ENCODE measurements at regions not wholly inside any gene's neighbourhood (a gene's known extent, or its start where the extent isn't known, plus 50 kb on each side); places are given as distances from the start of the nearest gene placed in this dataset.

GRCh38 chr6:81853975-81854374 lies 101.5 kb upstream of the TENT5A start:
- DNase-seq (ENCODE audit: low read depth in 1 of 2, low spot score in 1 of 2) = no peak
- Histone ChIP-seq H3K27ac (replicated peaks) (no peak overlapping the region), H3K4me3 (replicated peaks; ENCODE audit: insufficient read depth, low read length) (no peak overlapping the region), H3K27me3 (ENCODE audit: insufficient read depth, poor library complexity, severe bottlenecking) (no peaks in the 10 kb centered on the region)
- TF ChIP-seq SPI1 (IDR thresholded peaks at IDR 0.05; ENCODE audit: borderline replicate concordance, low read depth) (no peak), REST (IDR thresholded peaks at IDR 0.05; ENCODE audit: insufficient replicate concordance, low read depth) (no peak), CTCF (IDR thresholded peaks at IDR 0.05; ENCODE audit: insufficient read depth, low read length) (no peak), GABPA (IDR thresholded peaks at IDR 0.05; ENCODE audit: low read depth) (no peak), POLR2AphosphoS5 (IDR thresholded peaks at IDR 0.05; ENCODE audit: low read depth) (no peak)

GRCh38 chr6:81849248-81849647 lies 96.8 kb upstream of the TENT5A start:
- Histone ChIP-seq H3K27me3 (ENCODE audit: insufficient read depth, poor library complexity, severe bottlenecking) (no peaks in the 10 kb centered on the region), H3K4me3 (replicated peaks; ENCODE audit: insufficient read depth, low read length) (no peak overlapping the region), H3K27ac (replicated peaks) (no peak overlapping the region)
- DNase-seq (ENCODE audit: low read depth in 1 of 2, low spot score in 1 of 2) = no peak
- no peak for TF ChIP-seq POLR2AphosphoS5 (IDR thresholded peaks at IDR 0.05; ENCODE audit: low read depth)
- no peak for TF ChIP-seq GABPA (IDR thresholded peaks at IDR 0.05; ENCODE audit: low read depth)
- TF ChIP-seq CTCF (IDR thresholded peaks at IDR 0.05; ENCODE audit: insufficient read depth, low read length) = no peak
- TF ChIP-seq SPI1 (IDR thresholded peaks at IDR 0.05; ENCODE audit: borderline replicate concordance, low read depth) = no peak
- no peak for TF ChIP-seq REST (IDR thresholded peaks at IDR 0.05; ENCODE audit: insufficient replicate concordance, low read depth)

- H3K27ac ChIP-seq (replicated peaks) = no peak overlapping the region
- no peak for TF ChIP-seq REST (IDR thresholded peaks at IDR 0.05; ENCODE audit: insufficient replicate concordance, low read depth)
- H3K27me3 ChIP-seq (ENCODE audit: insufficient read depth, poor library complexity, severe bottlenecking) = no peaks in the 10 kb centered on the region
- no peak for DNase-seq (ENCODE audit: low read depth in 1 of 2, low spot score in 1 of 2)
- no peak overlapping the region for H3K4me3 ChIP-seq (replicated peaks; ENCODE audit: insufficient read depth, low read length)
These were observed 95.4 kb upstream of the TENT5A start for GRCh38 chr6:81847866-81848265.

- DNase-seq (ENCODE audit: low read depth in 1 of 2, low spot score in 1 of 2) = no peak
- no peaks in the 10 kb centered on the region for H3K27me3 ChIP-seq (ENCODE audit: insufficient read depth, poor library complexity, severe bottlenecking)
- no peak overlapping the region for H3K4me3 ChIP-seq (replicated peaks; ENCODE audit: insufficient read depth, low read length)
- H3K27ac ChIP-seq (replicated peaks) = no peak overlapping the region
- TF ChIP-seq CTCF (IDR thresholded peaks at IDR 0.05; ENCODE audit: insufficient read depth, low read length) (no peak), GABPA (IDR thresholded peaks at IDR 0.05; ENCODE audit: low read depth) (no peak), SPI1 (IDR thresholded peaks at IDR 0.05; ENCODE audit: borderline replicate concordance, low read depth) (no peak), POLR2AphosphoS5 (IDR thresholded peaks at IDR 0.05; ENCODE audit: low read depth) (no peak), REST (IDR thresholded peaks at IDR 0.05; ENCODE audit: insufficient replicate concordance, low read depth) (no peak)
These were observed 92.2 kb upstream of the TENT5A start for GRCh38 chr6:81844686-81845085.

Measured in HL-60 (cell line).